K562 (cell line): ENCODE measurements at regions not wholly inside any gene's neighbourhood (a gene's known extent, or its start where the extent isn't known, plus 50 kb on each side); places are given as distances from the start of the nearest gene placed in this dataset.

Source experiments
- ATAC-seq: fragments of 200-7000 bp; cut with Tn5 transposase; 3 replicates; pipeline ENCODE4 v1.9.1; 2020; ENCODE audit warnings: moderate library complexity
- BruUV-seq: library from RNA; stranded (reverse); fragments of 400-500 nt; replicated peaks from 2 replicates; lab custom pipeline; 2021; lab: Mats Ljungman, UMichigan
- CTCF ChIA-PET: fragments of 300-600 bp; formaldehyde crosslinking; extraction: SDS; loops from one replicate; lab custom pipeline; 2021; ENCODE audit warnings: low intra/inter-chr PET ratio; lab: Yijun Ruan, JAX
- POLR2A ChIA-PET: fragments of 300-600, 350-650 bp; sonication (Branson Sonifier 250); formaldehyde crosslinking; extraction: SDS; loops from one replicate; lab custom pipeline; 2021; ENCODE audit warnings: antibody characterized with exemption, inconsistent platforms; lab: Yijun Ruan, JAX
- DNase-seq, 4 experiments: peaks; one replicate each; pipeline versions ENCODE4 v3.0.0 to v3.0.0-alpha.2; 2011 to 2018; ENCODE audit warnings: low spot score in 3 of 4, mixed read lengths in 3 of 4; ENCODE audit errors: extremely low read depth in 1 of 4
- FAIRE-seq: peaks from 2 replicates; lab custom pipeline; 2011; peaks lifted over from hg19 to GRCh38; lab: Jason Lieb, UNC
- H2AFZ ChIP-seq: 2 replicates; pipeline ENCODE4 v1.6.0; 2011; ENCODE audit warnings: low read depth, low read length, control low read depth, inconsistent platforms
- H3K27ac ChIP-seq: fragments of 200-600 bp; 3 replicates; pipeline ENCODE4 v1.8.0; 2011; ENCODE audit warnings: low read depth, mild to moderate bottlenecking, control low read depth, inconsistent platforms, low read length, moderate library complexity, mixed read lengths; ENCODE audit errors: extremely low read depth
- H3K27me3 ChIP-seq, 2 experiments: fragments of 300-600 bp in 1 of 2; 2 replicates in 1 of 2; 3 replicates in 1 of 2; pipeline versions ENCODE4 v1.6.0 to v1.8.0; 2011; ENCODE audit warnings: inconsistent platforms in 2 of 2, low read length in 2 of 2, mild to moderate bottlenecking in 1 of 2, mixed read lengths in 1 of 2, moderate library complexity in 1 of 2; ENCODE audit not compliant: control insufficient read depth in 2 of 2, insufficient read depth in 2 of 2
- H3K36me3 ChIP-seq: fragments of 300-600 bp; 3 replicates; pipeline ENCODE4 v1.8.0; 2011; ENCODE audit warnings: mild to moderate bottlenecking, low read length, inconsistent platforms; ENCODE audit not compliant: control insufficient read depth, insufficient read depth
- H3K4me1 ChIP-seq, 2 experiments: fragments of 200-600 bp in 1 of 2; replicated peaks in 1 of 2; 2 replicates in 1 of 2; 3 replicates in 1 of 2; pipeline versions ENCODE4 v1.5.1 to v1.8.0; 2011; ENCODE audit warnings: inconsistent platforms in 2 of 2, low read length in 2 of 2, mild to moderate bottlenecking in 1 of 2, mixed read lengths in 1 of 2, moderate library complexity in 1 of 2; ENCODE audit not compliant: control insufficient read depth in 2 of 2, insufficient read depth in 2 of 2
- H3K4me2 ChIP-seq: 2 replicates; pipeline ENCODE4 v1.6.1; 2011; ENCODE audit warnings: low read length, control low read depth, inconsistent platforms, mixed read lengths; ENCODE audit not compliant: insufficient read depth
- H3K4me3 ChIP-seq: fragments of 200-600 bp; sonication (generic), shearing (Covaris generic); 2 replicates; pipeline ENCODE4 v1.5.1; 2016; ENCODE audit warnings: control low read depth, inconsistent platforms
- H3K79me2 ChIP-seq: fragments of 200-600 bp; 3 replicates; pipeline ENCODE4 v1.8.0; 2011; ENCODE audit warnings: low read length, inconsistent platforms; ENCODE audit not compliant: control insufficient read depth, insufficient read depth
- H3K9ac ChIP-seq, 2 experiments: 2 replicates each; pipeline versions ENCODE4 v1.6.0 to v1.6.1; 2011; ENCODE audit warnings: low read depth in 2 of 2, low read length in 2 of 2, control low read depth in 1 of 2, inconsistent platforms in 1 of 2, mild to moderate bottlenecking in 1 of 2, mixed read lengths in 1 of 2; ENCODE audit not compliant: insufficient read depth in 1 of 2
- H3K9me1 ChIP-seq: one replicate; pipeline ENCODE4 v1.6.0; 2011; ENCODE audit warnings: inconsistent platforms, mild to moderate bottlenecking, low read length, moderate library complexity; ENCODE audit not compliant: control insufficient read depth, insufficient read depth
- H3K9me3 ChIP-seq: replicated peaks from 2 replicates; pipeline ENCODE4 v1.5.1; 2011; ENCODE audit warnings: low read depth, low read length, inconsistent platforms; ENCODE audit not compliant: control insufficient read depth, insufficient read depth
- H4K20me1 ChIP-seq: replicated peaks from 2 replicates; pipeline ENCODE4 v1.6.1; 2011; ENCODE audit warnings: low read length, inconsistent platforms, mixed read lengths; ENCODE audit not compliant: control insufficient read depth, insufficient read depth
- ESRRB ChIP-seq: fragments of 250-450 bp; sonication (Bioruptor Pico); IDR thresholded peaks from 2 replicates; pipeline ENCODE4 v1.5.0; 2020; ENCODE audit warnings: mild to moderate bottlenecking, moderate library complexity, borderline replicate concordance
- HMG20B ChIP-seq: fragments of 250-450 bp; sonication (Bioruptor Pico); IDR thresholded peaks from 2 replicates; pipeline ENCODE4 v1.5.0; 2021; ENCODE audit warnings: mild to moderate bottlenecking
- LARP7 ChIP-seq: fragments of 450-650 bp; IDR thresholded peaks from 2 replicates; pipeline ENCODE4 v1.6.1; 2016
- SPI1 ChIP-seq: IDR thresholded peaks from 2 replicates; pipeline ENCODE4 v1.6.1; 2011; ENCODE audit warnings: low read depth, low read length, control low read depth, borderline replicate concordance
- STAT5A ChIP-seq: IDR thresholded peaks from 2 replicates; pipeline ENCODE4 v1.6.1; 2012; ENCODE audit warnings: low read length, inconsistent platforms, borderline replicate concordance
- TFAM ChIP-seq: fragments of 250-450 bp; sonication (Bioruptor Pico); conservative IDR thresholded peaks from 2 replicates; pipeline ENCODE4 v1.5.0; 2021; ENCODE audit warnings: mild to moderate bottlenecking, moderate library complexity
- YBX1 ChIP-seq: fragments of 450-650 bp; IDR thresholded peaks from 2 replicates; pipeline ENCODE4 v1.7.1; 2016; ENCODE audit warnings: mild to moderate bottlenecking
- in situ Hi-C: fragments of 300-500 bp; cut with MboI; formaldehyde crosslinking; loops from 4 replicates; pipeline ENCODE4 v1.15.0; 2018; ENCODE audit warnings: inconsistent platforms, mixed read lengths
- intact Hi-C: fragments of 100-400 bp; cut with micrococcal nuclease; formaldehyde crosslinking; loops from 2 replicates; pipeline ENCODE4 v1.14.2; 2022
- TF ChIP-seq, protein P1 (sequence below): fragments of 450-650 bp; IDR thresholded peaks from 2 replicates; pipeline ENCODE4 v1.6.1; 2016; ENCODE audit warnings: mild to moderate bottlenecking

DNA sequence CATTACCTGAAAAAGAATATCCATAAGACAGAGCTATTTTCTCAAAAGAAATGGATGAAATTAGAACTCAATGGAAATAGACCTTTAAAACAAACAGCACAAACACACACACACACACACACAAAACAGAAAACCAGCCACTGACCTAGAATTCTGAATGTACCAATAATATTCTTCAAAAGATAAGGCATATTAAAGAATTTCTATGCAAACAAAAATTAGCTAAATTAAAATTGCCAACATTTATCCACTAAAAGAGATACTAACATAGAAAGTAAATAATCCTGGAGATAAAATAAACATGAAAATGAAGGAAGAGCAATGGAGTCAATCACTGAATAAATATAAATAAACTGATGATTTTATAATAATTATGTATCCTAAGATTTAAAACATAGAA lies 431.2 kb downstream of the SH2D4B start:
- POLR2A ChIA-PET: no interaction called here
- CTCF ChIA-PET: no interaction called here
- Histone ChIP-seq H4K20me1 (no peaks in the 10 kb centered on the region), H3K4me2 (no peak overlapping the region), H3K4me1 (no peaks in the 10 kb centered on the region), H2AFZ (no peak overlapping the region), H3K27me3 (no peaks in the 10 kb centered on the region), H3K9me1 (no peaks in the 10 kb centered on the region), H3K4me3 (no peak overlapping the region), H3K36me3 (no peaks in the 10 kb centered on the region), H3K9ac (no peak overlapping the region), H3K9me3 (no peaks in the 10 kb centered on the region; the same call in 1 of the 2 replicates), H3K79me2 (no peaks in the 10 kb centered on the region), H3K27ac (no peak overlapping the region)
- DNase-seq (no peak), ATAC-seq (no peak), FAIRE-seq (no peak)
- no peak for TF ChIP-seq YBX1
- TF ChIP-seq HMG20B (CRISPR knock-in tag): no peak
- no peak for TF ChIP-seq ESRRB (CRISPR knock-in tag)
- no peak for TF ChIP-seq TFAM (CRISPR knock-in tag)
- TF ChIP-seq LARP7: no peak
- no peak for TF ChIP-seq SPI1
- TF ChIP-seq STAT5A: no peak
- TF ChIP-seq, protein P1, sequence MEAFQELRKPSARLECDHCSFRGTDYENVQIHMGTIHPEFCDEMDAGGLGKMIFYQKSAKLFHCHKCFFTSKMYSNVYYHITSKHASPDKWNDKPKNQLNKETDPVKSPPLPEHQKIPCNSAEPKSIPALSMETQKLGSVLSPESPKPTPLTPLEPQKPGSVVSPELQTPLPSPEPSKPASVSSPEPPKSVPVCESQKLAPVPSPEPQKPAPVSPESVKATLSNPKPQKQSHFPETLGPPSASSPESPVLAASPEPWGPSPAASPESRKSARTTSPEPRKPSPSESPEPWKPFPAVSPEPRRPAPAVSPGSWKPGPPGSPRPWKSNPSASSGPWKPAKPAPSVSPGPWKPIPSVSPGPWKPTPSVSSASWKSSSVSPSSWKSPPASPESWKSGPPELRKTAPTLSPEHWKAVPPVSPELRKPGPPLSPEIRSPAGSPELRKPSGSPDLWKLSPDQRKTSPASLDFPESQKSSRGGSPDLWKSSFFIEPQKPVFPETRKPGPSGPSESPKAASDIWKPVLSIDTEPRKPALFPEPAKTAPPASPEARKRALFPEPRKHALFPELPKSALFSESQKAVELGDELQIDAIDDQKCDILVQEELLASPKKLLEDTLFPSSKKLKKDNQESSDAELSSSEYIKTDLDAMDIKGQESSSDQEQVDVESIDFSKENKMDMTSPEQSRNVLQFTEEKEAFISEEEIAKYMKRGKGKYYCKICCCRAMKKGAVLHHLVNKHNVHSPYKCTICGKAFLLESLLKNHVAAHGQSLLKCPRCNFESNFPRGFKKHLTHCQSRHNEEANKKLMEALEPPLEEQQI: no peak
- intact Hi-C loops (no loop called here), in situ Hi-C loops (no loop called here)
- BruUV-seq: no TSS peak
